HL-60 (cell line): ENCODE measurements at regions not wholly inside any gene's neighbourhood (a gene's known extent, or its start where the extent isn't known, plus 50 kb on each side); places are given as distances from the start of the nearest gene placed in this dataset.

ENCODE experiments used
- DNase-seq, 2 experiments: peaks; one replicate each; pipeline ENCODE4 v3.0.0-alpha.2; 2010 to 2020; ENCODE audit warnings: low read depth in 1 of 2, low spot score in 1 of 2
- H3K27ac ChIP-seq: fragments of 250-450 bp; sonication (Bioruptor Pico); replicated peaks from 2 replicates; pipeline ENCODE4 v1.5.1; 2020; ENCODE audit warnings: mild to moderate bottlenecking, moderate library complexity
- H3K27me3 ChIP-seq: fragments of 250-450 bp; sonication (Bioruptor Pico); 2 replicates; pipeline ENCODE4 v1.5.1; 2021; ENCODE audit warnings: mild to moderate bottlenecking, moderate library complexity; ENCODE audit not compliant: insufficient read depth, poor library complexity, severe bottlenecking
- H3K4me3 ChIP-seq: replicated peaks from 2 replicates; pipeline ENCODE4 v1.5.1; 2011; ENCODE audit warnings: mild to moderate bottlenecking, control low read depth, low read length; ENCODE audit not compliant: insufficient read depth
- GABPA ChIP-seq: IDR thresholded peaks from 2 replicates; pipeline ENCODE4 v1.6.1; 2012; ENCODE audit warnings: low read depth
- POLR2AphosphoS5 ChIP-seq: IDR thresholded peaks from 2 replicates; pipeline ENCODE4 v1.6.1; 2012; ENCODE audit warnings: low read depth
- SPI1 ChIP-seq: IDR thresholded peaks from 2 replicates; pipeline ENCODE4 v1.6.1; 2012; ENCODE audit warnings: low read depth, mild to moderate bottlenecking, borderline replicate concordance
- TF ChIP-seq, protein P1 (sequence below): IDR thresholded peaks from 2 replicates; pipeline ENCODE4 v1.6.1; 2012; ENCODE audit warnings: low read depth; ENCODE audit not compliant: insufficient replicate concordance
- TF ChIP-seq, protein P2 (sequence below): IDR thresholded peaks from one replicate; pipeline ENCODE4 v1.5.1; 2011; ENCODE audit warnings: low read length, control low read depth, inconsistent platforms; ENCODE audit not compliant: insufficient read depth

DNA sequence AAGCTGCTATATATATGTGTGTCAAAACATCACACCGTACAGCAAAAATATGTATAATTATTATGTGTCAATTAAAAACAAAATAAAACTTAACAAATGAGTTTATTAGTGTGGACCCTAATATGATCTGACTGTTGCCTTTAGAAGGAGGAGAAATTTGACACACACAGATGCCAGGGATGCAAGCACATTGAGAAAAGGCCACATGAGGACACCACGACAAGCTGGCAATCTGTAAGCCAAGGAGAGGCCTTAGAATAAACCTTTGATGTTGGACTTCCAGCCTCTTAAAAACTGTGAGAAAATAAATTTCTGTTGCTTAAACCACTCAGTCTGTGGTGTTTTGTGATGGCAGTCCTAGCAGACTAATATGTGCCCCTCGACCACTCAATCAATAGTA is 214.7 kb downstream of the KCNS3 start:
- no peak for DNase-seq
- Histone ChIP-seq H3K27me3 (peaks cover 2% of the 10 kb centered on the region), H3K4me3 (no peak overlapping the region), H3K27ac (no peak overlapping the region)
- no peak for TF ChIP-seq SPI1
- TF ChIP-seq, protein P1, sequence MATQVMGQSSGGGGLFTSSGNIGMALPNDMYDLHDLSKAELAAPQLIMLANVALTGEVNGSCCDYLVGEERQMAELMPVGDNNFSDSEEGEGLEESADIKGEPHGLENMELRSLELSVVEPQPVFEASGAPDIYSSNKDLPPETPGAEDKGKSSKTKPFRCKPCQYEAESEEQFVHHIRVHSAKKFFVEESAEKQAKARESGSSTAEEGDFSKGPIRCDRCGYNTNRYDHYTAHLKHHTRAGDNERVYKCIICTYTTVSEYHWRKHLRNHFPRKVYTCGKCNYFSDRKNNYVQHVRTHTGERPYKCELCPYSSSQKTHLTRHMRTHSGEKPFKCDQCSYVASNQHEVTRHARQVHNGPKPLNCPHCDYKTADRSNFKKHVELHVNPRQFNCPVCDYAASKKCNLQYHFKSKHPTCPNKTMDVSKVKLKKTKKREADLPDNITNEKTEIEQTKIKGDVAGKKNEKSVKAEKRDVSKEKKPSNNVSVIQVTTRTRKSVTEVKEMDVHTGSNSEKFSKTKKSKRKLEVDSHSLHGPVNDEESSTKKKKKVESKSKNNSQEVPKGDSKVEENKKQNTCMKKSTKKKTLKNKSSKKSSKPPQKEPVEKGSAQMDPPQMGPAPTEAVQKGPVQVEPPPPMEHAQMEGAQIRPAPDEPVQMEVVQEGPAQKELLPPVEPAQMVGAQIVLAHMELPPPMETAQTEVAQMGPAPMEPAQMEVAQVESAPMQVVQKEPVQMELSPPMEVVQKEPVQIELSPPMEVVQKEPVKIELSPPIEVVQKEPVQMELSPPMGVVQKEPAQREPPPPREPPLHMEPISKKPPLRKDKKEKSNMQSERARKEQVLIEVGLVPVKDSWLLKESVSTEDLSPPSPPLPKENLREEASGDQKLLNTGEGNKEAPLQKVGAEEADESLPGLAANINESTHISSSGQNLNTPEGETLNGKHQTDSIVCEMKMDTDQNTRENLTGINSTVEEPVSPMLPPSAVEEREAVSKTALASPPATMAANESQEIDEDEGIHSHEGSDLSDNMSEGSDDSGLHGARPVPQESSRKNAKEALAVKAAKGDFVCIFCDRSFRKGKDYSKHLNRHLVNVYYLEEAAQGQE, result no peak
- no peak for TF ChIP-seq GABPA
- no peak for TF ChIP-seq POLR2AphosphoS5
- TF ChIP-seq, protein P2, sequence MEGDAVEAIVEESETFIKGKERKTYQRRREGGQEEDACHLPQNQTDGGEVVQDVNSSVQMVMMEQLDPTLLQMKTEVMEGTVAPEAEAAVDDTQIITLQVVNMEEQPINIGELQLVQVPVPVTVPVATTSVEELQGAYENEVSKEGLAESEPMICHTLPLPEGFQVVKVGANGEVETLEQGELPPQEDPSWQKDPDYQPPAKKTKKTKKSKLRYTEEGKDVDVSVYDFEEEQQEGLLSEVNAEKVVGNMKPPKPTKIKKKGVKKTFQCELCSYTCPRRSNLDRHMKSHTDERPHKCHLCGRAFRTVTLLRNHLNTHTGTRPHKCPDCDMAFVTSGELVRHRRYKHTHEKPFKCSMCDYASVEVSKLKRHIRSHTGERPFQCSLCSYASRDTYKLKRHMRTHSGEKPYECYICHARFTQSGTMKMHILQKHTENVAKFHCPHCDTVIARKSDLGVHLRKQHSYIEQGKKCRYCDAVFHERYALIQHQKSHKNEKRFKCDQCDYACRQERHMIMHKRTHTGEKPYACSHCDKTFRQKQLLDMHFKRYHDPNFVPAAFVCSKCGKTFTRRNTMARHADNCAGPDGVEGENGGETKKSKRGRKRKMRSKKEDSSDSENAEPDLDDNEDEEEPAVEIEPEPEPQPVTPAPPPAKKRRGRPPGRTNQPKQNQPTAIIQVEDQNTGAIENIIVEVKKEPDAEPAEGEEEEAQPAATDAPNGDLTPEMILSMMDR, result no peak

DNA sequence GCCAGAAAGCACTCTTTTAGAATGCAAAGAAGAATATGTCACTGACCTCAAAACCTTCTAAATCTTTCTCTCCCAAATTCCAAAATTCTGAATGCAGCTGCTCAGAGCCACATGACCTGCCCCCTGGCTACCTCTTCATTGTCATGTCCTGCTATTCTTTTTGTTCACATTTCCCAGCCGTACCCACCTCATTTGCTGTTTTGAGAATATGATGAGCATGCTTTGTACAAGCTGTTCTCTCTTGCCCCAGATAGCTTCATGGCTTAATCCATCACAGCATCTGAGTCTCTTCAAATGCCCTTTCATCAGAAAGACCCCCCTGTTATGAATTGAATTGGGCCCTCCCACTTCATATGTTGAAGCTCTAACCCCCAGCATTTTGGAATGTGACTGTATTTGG is 214.3 kb downstream of the KCNS3 start:
- TF ChIP-seq, protein P1, result no peak
- no peak for TF ChIP-seq POLR2AphosphoS5
- TF ChIP-seq GABPA, result no peak
- TF ChIP-seq, protein P2, result no peak
- no peak for TF ChIP-seq SPI1
- Histone ChIP-seq H3K4me3 (no peak overlapping the region), H3K27me3 (peaks cover 2% of the 10 kb centered on the region), H3K27ac (no peak overlapping the region)
- no peak for DNase-seq

DNA sequence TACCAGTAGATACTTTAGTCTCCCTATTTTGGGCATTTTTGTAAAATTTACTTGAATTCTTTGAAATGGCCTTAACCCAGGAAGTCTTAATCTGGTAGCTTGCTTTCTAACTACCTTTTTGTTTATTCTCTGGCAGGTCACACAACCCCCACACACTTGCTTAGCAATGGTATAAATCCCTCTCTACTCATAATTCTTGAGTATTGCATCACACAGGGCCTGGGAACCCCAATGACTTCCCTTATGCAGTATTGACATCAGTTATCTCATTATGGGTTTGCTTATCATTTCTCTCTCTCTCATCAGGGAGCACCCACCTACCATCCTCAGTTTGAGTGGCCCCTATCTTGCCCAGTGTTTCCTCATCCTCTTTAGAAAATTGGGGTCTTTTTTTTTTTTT is 207.1 kb downstream of the KCNS3 start:
- no peak for DNase-seq

DNA sequence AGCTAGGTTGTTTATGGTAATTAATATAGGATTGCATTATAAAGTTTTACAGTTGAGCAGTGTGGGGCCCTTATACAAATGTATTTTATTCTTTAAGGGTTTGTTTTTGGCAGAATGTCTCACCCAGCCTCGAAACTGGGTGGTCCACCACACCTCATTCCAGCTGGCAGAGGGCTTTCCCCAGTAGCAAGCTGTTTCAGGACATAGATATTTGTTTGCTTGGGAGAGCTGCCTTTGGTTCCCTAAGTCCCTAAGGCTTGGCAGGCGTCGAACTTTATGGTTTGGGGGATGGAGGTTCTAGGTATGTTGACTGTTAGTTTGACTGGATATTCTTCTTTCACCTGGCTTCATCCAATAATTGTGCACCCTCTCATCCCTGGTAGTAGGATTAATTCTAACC is 205.9 kb downstream of the KCNS3 start:
- H3K4me3 ChIP-seq, result no peak overlapping the region
- no peaks in the 10 kb centered on the region for H3K27me3 ChIP-seq
- TF ChIP-seq, protein P1, result no peak
- no peak for TF ChIP-seq POLR2AphosphoS5
- TF ChIP-seq SPI1, result no peak
- TF ChIP-seq, protein P2, result no peak
- TF ChIP-seq GABPA, result no peak
- H3K27ac ChIP-seq, result no peak overlapping the region
- no peak for DNase-seq

More for the DNA sequence above, 207.1 kb downstream of the KCNS3 start:
- peaks cover under 1% of the 10 kb centered on the region for H3K27me3 ChIP-seq
- no peak overlapping the region for H3K27ac ChIP-seq
- TF ChIP-seq, protein P2, result no peak
- no peak for TF ChIP-seq SPI1
- H3K4me3 ChIP-seq, result no peak overlapping the region
